Mesothelial cell of epicardium (in vitro differentiated cells): ENCODE measurements at regions not wholly inside any gene's neighbourhood (a gene's known extent, or its start where the extent isn't known, plus 50 kb on each side); places are given as distances from the start of the nearest gene placed in this dataset.
A peak's percentile ranks its signal among the peaks of the same experiment; 100 is the strongest.

Experiments
- DNase-seq, 2 experiments: peaks; one replicate each; pipeline ENCODE4 v3.0.0; 2021; ENCODE audit warnings: low spot score in 2 of 2; ENCODE audit not compliant: unreplicated experiment in 2 of 2
- H3K27ac Mint-ChIP-seq: 2 replicates; pipeline ENCODE4 v1.8.0; 2021; ENCODE audit warnings: mixed read lengths
- H3K27me3 Mint-ChIP-seq: 2 replicates; pipeline ENCODE4 v1.8.0; 2021; ENCODE audit warnings: low read depth, mixed read lengths
- H3K36me3 Mint-ChIP-seq: 2 replicates; pipeline ENCODE4 v1.8.0; 2021; ENCODE audit warnings: mixed read lengths
- H3K4me1 Mint-ChIP-seq: 2 replicates; pipeline ENCODE4 v1.8.0; 2021; ENCODE audit warnings: mixed read lengths
- H3K4me3 Mint-ChIP-seq: 2 replicates; pipeline ENCODE4 v1.8.0; 2021; ENCODE audit warnings: mild to moderate bottlenecking, moderate library complexity, mixed read lengths
- H3K9me3 Mint-ChIP-seq: 2 replicates; pipeline ENCODE4 v1.8.0; 2021; ENCODE audit warnings: mixed read lengths
- CTCF ChIP-seq: fragments of 200-600 bp; sonication (generic); IDR thresholded peaks from one replicate; pipeline ENCODE4 v1.5.0; 2021; ENCODE audit warnings: antibody characterized with exemption; ENCODE audit not compliant: unreplicated experiment

- no peak overlapping the region for H3K27ac Mint-ChIP-seq
- no peak overlapping the region for H3K4me3 Mint-ChIP-seq
- peaks cover 5% of the 10 kb centered on the region for H3K36me3 Mint-ChIP-seq
- H3K9me3 Mint-ChIP-seq = peaks cover 19% of the 10 kb centered on the region
- TF ChIP-seq CTCF = no peak
- peaks cover 24% of the 10 kb centered on the region for H3K4me1 Mint-ChIP-seq
- DNase-seq = no peak
- no peaks in the 10 kb centered on the region for H3K27me3 Mint-ChIP-seq
Observed at GRCh38 chr2:150188800-150189199, 298.7 kb downstream of the RND3 start.

GRCh38 chr2:150188177-150188576 lies 299.3 kb downstream of the RND3 start:
- Mint-ChIP-seq H3K36me3 (peaks cover 5% of the 10 kb centered on the region), H3K4me3 (no peak overlapping the region), H3K27ac (peak overlapping the region; percentile 56), H3K4me1 (peaks cover 30% of the 10 kb centered on the region), H3K27me3 (no peaks in the 10 kb centered on the region), H3K9me3 (peaks cover 19% of the 10 kb centered on the region)
- no peak for TF ChIP-seq CTCF
- DNase-seq = no peak

GRCh38 chr2:150182566-150183235 lies 304.8 kb downstream of the RND3 start:
- Mint-ChIP-seq H3K9me3 (peaks cover 9% of the 10 kb centered on the region), H3K27ac (peak overlapping the region; percentile 61), H3K4me3 (no peak overlapping the region), H3K27me3 (no peaks in the 10 kb centered on the region), H3K36me3 (peaks cover 6% of the 10 kb centered on the region), H3K4me1 (peaks cover 34% of the 10 kb centered on the region)
- DNase-seq = no peak
- TF ChIP-seq CTCF = no peak

- H3K36me3 Mint-ChIP-seq = peaks cover 3% of the 10 kb centered on the region
- H3K27ac Mint-ChIP-seq = no peak overlapping the region
- no peak for DNase-seq
- H3K4me3 Mint-ChIP-seq = no peak overlapping the region
- peaks cover 24% of the 10 kb centered on the region for H3K4me1 Mint-ChIP-seq
- no peak for TF ChIP-seq CTCF
- no peaks in the 10 kb centered on the region for H3K27me3 Mint-ChIP-seq
- H3K9me3 Mint-ChIP-seq = peaks cover 6% of the 10 kb centered on the region
Observed at GRCh38 chr2:150178591-150178990, 308.9 kb downstream of the RND3 start.

- Mint-ChIP-seq H3K27me3 (no peaks in the 10 kb centered on the region), H3K4me3 (no peak overlapping the region), H3K9me3 (peaks cover 2% of the 10 kb centered on the region), H3K4me1 (peaks cover 26% of the 10 kb centered on the region), H3K36me3 (no peaks in the 10 kb centered on the region), H3K27ac (no peak overlapping the region)
- TF ChIP-seq CTCF = no peak
- no peak for DNase-seq
Observed at GRCh38 chr2:150174971-150175421, 312.5 kb downstream of the RND3 start.
